Parathyroid adenoma (tissue), 2 donors: ENCODE measurements at regions not wholly inside any gene's neighbourhood (a gene's known extent, or its start where the extent isn't known, plus 50 kb on each side); places are given as distances from the start of the nearest gene placed in this dataset.
"Not testable (repeated sequence)": the region's sequence is repeated elsewhere in the genome, so short reads cannot be mapped to it uniquely, and the experiment has no call there.

Experiments used
- H2AFZ ChIP-seq: fragments of 300-600 bp; sonication (generic); one replicate; pipeline ENCODE4 v1.7.0; 2017; ENCODE audit warnings: antibody characterized with exemption, mild to moderate bottlenecking
- H3K27ac ChIP-seq: fragments of 300-600 bp; sonication (generic); one replicate; pipeline ENCODE4 v1.7.0; 2017
- H3K27me3 ChIP-seq: fragments of 300-600 bp; sonication (generic); one replicate; pipeline ENCODE4 v1.7.0; 2017; ENCODE audit warnings: low read length; ENCODE audit not compliant: control insufficient read depth, insufficient read depth
- H3K36me3 ChIP-seq: fragments of 300-600 bp; sonication (generic); one replicate; pipeline ENCODE4 v1.7.0; 2017; ENCODE audit warnings: low read length; ENCODE audit not compliant: control insufficient read depth, insufficient read depth
- H3K4me1 ChIP-seq: fragments of 300-600 bp; sonication (generic); one replicate; pipeline ENCODE4 v1.7.0; 2017; ENCODE audit warnings: control low read depth
- H3K4me2 ChIP-seq: fragments of 300-600 bp; sonication (generic); one replicate; pipeline ENCODE4 v1.7.0; 2017; ENCODE audit warnings: low read length
- H3K4me3 ChIP-seq: fragments of 300-600 bp; sonication (generic); one replicate; pipeline ENCODE4 v1.7.0; 2017; ENCODE audit warnings: low read depth, low read length
- H3K79me2 ChIP-seq: fragments of 300-600 bp; sonication (generic); one replicate; pipeline ENCODE4 v1.7.0; 2017; ENCODE audit warnings: control low read depth
- H3K9ac ChIP-seq: fragments of 300-600 bp; sonication (generic); one replicate; pipeline ENCODE4 v1.7.0; 2017; ENCODE audit warnings: mild to moderate bottlenecking
- H3K9me3 ChIP-seq: fragments of 300-600 bp; sonication (generic); one replicate; pipeline ENCODE4 v1.7.0; 2017; ENCODE audit warnings: low read length; ENCODE audit not compliant: control insufficient read depth
- CTCF ChIP-seq: fragments of 300-600 bp; sonication (generic); IDR thresholded peaks from one replicate; pipeline ENCODE4 v1.7.0; 2017; ENCODE audit warnings: antibody characterized with exemption, mild to moderate bottlenecking
- donor health status: primary hyperparathyroidism.

- Histone ChIP-seq H2AFZ (no peak overlapping the region), H3K27ac (no peak overlapping the region), H3K4me2 (no peak overlapping the region), H3K4me3 (no peak overlapping the region), H3K79me2 (no peaks in the 10 kb centered on the region), H3K27me3 (no peaks in the 10 kb centered on the region), H3K4me1 (no peaks in the 10 kb centered on the region), H3K9me3 (no peaks in the 10 kb centered on the region), H3K36me3 (no peaks in the 10 kb centered on the region), H3K9ac (no peak overlapping the region)
- TF ChIP-seq CTCF = no peak
These were observed 152.8 kb upstream of the ZNF519 start for GRCh38 chr18:14285053-14285452.

- H3K9me3 ChIP-seq, H3K4me1 ChIP-seq, H3K4me3 ChIP-seq, H3K9ac ChIP-seq, H3K4me2 ChIP-seq, H3K36me3 ChIP-seq, H2AFZ ChIP-seq, H3K79me2 ChIP-seq, H3K27me3 ChIP-seq, H3K27ac ChIP-seq: not testable (repeated sequence)
These were observed 143.2 kb upstream of the ZNF519 start for GRCh38 chr18:14275391-14275790.

GRCh38 chr18:14265637-14266410, 133.6 kb upstream of the ZNF519 start:
- not testable (repeated sequence) for H3K27me3 ChIP-seq, H3K36me3 ChIP-seq, H3K9me3 ChIP-seq, H2AFZ ChIP-seq, H3K9ac ChIP-seq, H3K4me1 ChIP-seq, H3K79me2 ChIP-seq, H3K27ac ChIP-seq, H3K4me2 ChIP-seq, H3K4me3 ChIP-seq

- H3K4me2 ChIP-seq, H3K4me3 ChIP-seq, H3K9ac ChIP-seq, H3K27ac ChIP-seq, H3K9me3 ChIP-seq, H3K36me3 ChIP-seq, H3K27me3 ChIP-seq, H3K4me1 ChIP-seq, H3K79me2 ChIP-seq, H2AFZ ChIP-seq: not testable (repeated sequence)
These were observed 130.6 kb upstream of the ZNF519 start for GRCh38 chr18:14262786-14263185.

- H3K9me3 ChIP-seq, H3K36me3 ChIP-seq, H3K4me1 ChIP-seq, H3K79me2 ChIP-seq, H3K4me2 ChIP-seq, H2AFZ ChIP-seq, H3K9ac ChIP-seq, H3K27me3 ChIP-seq, H3K4me3 ChIP-seq, H3K27ac ChIP-seq: not testable (repeated sequence)
These were observed 117.9 kb upstream of the ZNF519 start for GRCh38 chr18:14250084-14250677.

GRCh38 chr18:14239224-14239623, 107.0 kb upstream of the ZNF519 start:
- H3K36me3 ChIP-seq, H3K9me3 ChIP-seq, H3K9ac ChIP-seq, H2AFZ ChIP-seq, H3K4me3 ChIP-seq, H3K27me3 ChIP-seq, H3K27ac ChIP-seq, H3K4me2 ChIP-seq, H3K4me1 ChIP-seq, H3K79me2 ChIP-seq: not testable (repeated sequence)

GRCh38 chr18:14236356-14237048, 104.3 kb upstream of the ZNF519 start:
- H3K9me3 ChIP-seq, H3K27me3 ChIP-seq, H3K4me1 ChIP-seq, H3K4me2 ChIP-seq, H3K36me3 ChIP-seq, H2AFZ ChIP-seq, H3K79me2 ChIP-seq, H3K4me3 ChIP-seq, H3K27ac ChIP-seq, H3K9ac ChIP-seq: not testable (repeated sequence)

- H3K9me3 ChIP-seq, H3K27me3 ChIP-seq, H2AFZ ChIP-seq, H3K4me1 ChIP-seq, H3K27ac ChIP-seq, H3K4me2 ChIP-seq, H3K36me3 ChIP-seq, H3K4me3 ChIP-seq, H3K79me2 ChIP-seq, H3K9ac ChIP-seq: not testable (repeated sequence)
These were observed 93.0 kb upstream of the ZNF519 start for GRCh38 chr18:14225286-14225679.

GRCh38 chr18:14224551-14225285, 92.5 kb upstream of the ZNF519 start:
- H3K27ac ChIP-seq, H3K27me3 ChIP-seq, H3K9me3 ChIP-seq, H3K4me1 ChIP-seq, H3K36me3 ChIP-seq, H3K9ac ChIP-seq, H2AFZ ChIP-seq, H3K79me2 ChIP-seq, H3K4me2 ChIP-seq, H3K4me3 ChIP-seq: not testable (repeated sequence)

GRCh38 chr18:14223919-14224318, 91.7 kb upstream of the ZNF519 start:
- not testable (repeated sequence) for H3K9me3 ChIP-seq, H3K79me2 ChIP-seq, H3K9ac ChIP-seq, H3K4me1 ChIP-seq, H3K4me2 ChIP-seq, H2AFZ ChIP-seq, H3K27me3 ChIP-seq, H3K36me3 ChIP-seq, H3K27ac ChIP-seq, H3K4me3 ChIP-seq
